Activated T-cell treated with anti-CD3 and anti-CD28 coated beads for 48 hours (primary cell): ENCODE measurements at regions not wholly inside any gene's neighbourhood (a gene's known extent, or its start where the extent isn't known, plus 50 kb on each side); places are given as distances from the start of the nearest gene placed in this dataset.
"Not testable (repeated sequence)": the region's sequence is repeated elsewhere in the genome, so short reads cannot be mapped to it uniquely, and the experiment has no call there.

ENCODE experiments used
- DNase-seq: peaks from one replicate; pipeline ENCODE4 v3.0.0-alpha.2; 2020; ENCODE audit warnings: low read depth

DNA sequence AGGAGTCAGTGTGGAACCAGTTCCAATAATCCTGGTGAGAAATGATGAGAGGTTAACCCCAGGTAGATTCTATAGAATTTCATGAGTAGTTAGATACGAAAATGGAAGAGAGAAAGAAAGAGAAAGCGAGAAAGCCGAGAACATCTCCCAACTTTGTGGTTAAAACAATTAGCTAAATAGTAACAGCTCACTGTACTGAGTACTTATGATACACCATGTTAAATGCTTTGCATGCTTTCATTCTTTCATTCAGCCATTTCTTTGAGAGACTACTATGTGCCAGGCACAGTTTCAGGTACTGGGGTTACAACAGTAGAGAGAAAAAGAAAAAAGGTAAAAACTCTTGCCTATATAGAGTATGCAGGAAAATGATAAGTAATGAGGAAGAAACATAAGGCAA is 109.7 kb upstream of the SYT6 start:
- no peak for DNase-seq

DNA sequence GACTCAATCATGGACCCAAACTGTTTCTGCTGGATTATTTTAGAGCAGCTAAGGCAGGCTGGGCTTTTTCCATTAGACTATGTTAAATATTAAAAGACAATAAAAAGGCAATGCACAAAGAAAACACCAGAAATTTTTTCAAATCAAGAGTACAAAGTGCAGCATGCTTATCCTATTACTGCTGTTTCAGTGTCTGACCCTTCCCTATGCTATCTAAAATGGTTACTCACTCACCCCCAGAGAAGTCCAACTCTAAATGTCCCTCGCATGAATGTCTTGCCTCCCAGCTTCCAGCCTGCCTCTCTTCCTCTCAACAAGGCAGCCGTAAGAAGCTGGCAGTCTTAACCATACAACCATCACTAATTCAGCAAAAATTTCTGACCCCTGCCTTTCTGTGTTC is 108.7 kb upstream of the SYT6 start:
- no peak for DNase-seq

DNA sequence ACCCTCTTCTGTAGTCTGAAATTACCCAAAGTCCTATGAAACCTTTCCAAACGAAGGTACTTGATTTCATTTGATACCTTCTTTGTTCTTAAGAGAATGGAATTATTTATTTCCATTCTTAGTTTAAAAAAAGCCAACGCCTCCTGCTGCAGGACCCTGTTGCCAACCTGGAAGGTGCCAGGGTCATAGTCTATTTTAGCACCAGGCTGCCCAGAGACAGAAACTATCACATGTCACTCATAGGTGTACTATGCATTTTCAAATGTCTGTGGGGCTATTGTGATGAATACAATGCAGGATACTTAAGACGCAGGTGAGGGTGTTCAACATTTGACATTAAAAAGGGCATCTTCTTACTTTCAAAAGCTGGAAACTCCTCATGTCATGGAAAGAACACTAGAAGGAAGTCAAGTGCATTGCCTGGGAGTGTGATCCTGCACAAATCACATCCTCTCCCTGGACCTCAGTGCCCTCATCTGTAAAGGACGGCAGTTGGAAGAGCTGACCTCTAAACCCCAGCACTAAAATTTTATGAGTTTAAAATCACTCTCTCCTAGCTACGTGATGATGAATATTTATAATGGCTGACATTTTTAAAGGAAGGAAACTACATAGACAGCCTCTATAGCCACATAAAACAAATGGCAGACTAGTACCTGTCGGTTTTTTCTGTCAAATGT is 107.3 kb upstream of the SYT6 start:
- no peak for DNase-seq

DNA sequence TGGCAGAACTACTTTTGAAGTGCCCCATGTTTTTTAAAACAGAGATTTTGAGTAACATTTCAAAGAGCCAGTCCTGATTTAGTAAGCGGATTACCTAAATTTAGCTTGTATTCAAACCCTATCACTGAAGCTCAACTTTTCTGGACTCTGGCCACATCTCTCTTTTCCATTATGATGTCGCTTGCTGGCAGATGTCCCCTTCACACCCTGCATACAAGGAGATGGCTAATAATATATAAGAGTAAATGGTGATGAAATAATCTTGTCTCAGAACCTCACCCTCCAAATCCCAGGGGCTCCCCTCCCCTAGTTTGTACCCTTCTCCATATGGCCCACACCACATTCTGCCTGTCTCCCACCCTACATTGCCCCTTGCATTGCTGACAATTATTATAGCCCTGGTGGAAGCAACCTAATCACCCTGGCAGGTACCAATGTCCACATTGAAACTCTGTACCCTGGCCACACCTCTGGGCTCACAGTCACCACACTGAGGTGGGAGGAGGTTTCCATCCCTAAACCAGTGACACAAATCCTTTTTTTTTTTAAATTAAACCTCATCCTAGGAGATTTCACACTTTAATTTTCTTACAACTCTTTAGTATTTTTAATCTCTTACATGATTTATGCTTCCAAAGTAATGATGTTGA is 106.0 kb upstream of the SYT6 start:
- no peak for DNase-seq

DNA sequence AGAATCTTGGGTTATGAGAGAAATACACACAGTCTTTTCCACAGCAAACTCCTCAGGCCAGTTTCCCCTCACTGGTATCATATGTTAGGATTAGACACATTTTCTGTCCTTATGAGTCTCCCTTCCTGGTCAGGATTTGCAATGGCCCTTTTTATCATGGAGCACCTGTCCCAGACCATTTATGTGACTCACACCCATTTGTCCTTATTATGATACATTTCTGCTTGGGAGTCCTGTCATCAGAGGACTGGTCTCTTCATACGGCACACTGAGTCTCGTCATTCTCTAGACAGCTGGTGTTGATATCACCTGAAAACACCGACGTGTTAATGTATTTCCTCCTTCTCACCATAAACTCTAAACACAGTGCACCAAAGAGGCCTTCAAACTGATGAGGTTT is 105.0 kb upstream of the SYT6 start:
- no peak for DNase-seq

DNA sequence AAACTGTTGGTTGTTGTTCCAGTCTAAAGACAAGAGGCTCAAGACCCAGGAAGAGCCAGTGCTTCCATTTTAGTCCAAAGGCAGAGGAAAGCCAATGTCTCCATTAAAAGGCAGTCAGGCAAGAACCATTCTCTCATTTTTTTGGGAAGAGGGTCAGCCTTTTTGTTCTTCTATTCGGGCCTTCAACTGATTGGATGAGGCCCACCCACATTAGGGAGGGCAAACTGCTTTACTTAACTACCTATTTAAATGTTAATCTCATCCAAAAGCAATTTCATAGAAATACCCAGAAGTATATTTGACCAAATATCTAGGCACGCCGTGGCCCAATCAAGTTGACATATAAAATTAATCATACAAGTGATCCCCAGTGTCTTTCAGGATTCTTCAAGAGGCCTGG is 104.4 kb upstream of the SYT6 start:
- DNase-seq = no peak

DNA sequence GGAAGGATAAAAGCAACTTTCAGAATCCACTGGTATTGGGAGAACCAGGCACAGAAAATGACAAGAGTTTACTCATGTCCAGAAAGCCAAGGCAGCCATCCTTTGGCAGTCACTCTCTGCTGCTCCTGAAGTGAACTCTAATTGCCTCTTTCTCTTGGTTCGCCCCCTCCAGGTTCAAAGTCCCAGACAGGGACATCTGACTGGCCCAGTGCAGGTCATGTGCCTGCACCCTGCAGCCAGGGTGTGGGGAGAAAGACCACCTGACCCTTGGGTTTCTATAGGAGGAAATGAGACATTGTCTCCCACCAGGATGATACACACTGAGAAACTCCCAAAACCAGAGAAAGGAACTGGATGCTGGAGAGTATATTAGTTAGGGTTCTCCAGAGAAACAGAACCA is 103.9 kb upstream of the SYT6 start:
- DNase-seq = no peak

DNA sequence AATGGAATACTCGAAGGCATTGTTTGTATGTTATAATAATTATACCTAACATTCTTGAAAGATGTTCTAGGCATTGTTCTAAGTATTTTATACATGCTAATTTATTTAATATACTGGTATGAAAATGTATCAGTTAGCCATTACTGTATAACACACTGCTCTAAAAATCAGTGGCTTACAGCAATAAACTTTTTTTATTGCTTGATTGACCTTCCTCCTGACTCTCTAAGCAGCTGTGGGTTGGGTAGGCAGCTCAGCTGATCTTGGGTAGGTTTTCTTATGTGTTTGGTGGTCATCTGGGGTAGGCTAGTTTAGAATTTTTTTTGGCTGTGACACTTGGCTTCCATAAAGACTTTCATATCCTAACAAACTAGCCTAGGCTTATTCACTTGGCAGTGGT is 100.2 kb upstream of the SYT6 start:
- no peak for DNase-seq

DNA sequence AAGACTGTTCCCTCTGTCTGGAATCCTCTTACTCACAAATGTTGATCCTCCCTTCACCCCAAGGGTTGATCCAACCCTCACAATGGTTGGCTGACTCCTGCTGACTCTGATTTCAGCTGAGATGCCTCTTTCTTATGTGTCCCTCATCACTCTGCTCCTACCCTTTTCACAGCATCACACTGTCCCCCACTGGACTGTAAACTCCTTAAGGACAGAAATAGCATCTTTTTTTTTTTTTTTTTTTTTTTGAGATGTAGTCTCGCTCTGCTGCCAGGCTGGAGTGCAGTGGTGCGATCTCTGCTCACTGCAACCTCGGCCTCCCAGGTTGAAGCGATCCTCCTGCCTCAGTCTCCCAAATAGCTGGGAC is 97.9 kb upstream of the SYT6 start:
- DNase-seq = no peak

DNA sequence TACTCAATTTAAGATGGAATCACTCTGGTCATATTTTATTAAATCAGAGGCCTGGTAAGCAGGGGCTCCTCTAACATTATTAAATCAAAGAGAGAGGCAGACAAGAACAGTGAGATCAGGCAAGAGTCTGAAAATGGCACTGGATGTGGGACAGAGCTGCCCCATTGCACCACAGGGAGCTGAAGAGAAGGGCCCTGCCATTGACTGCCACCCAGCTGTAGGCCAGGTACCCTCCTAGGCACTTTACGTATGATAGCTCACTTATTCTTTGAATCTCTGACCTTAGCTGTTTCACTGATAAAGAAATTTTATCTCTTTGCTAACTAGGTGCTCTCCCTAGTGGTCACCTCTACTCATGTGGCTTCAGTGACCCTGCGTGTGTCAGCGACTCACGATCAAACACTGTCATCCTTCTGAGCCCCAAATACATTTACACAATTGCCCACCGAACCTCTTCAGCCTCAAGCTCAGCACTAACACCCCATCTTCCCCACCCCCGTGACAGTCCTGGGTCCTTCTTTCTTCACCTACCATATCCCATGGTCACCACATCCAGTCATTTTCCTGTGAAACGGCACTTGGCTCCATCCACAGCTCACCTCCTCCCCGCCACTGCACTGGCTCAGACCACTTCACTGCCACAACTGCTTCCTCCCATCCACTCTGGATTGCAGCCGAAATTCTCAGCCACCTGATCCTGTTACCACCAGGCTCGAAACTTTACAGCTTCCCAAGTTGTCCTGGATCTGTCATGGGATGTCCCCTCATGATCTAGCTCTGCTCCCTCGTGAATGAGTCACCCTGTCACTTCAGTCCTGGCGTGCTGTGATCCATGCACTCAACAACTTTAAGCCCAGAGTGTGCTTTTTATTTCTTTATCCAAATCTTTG is 97.3 kb upstream of the SYT6 start:
- DNase-seq = no peak

DNA sequence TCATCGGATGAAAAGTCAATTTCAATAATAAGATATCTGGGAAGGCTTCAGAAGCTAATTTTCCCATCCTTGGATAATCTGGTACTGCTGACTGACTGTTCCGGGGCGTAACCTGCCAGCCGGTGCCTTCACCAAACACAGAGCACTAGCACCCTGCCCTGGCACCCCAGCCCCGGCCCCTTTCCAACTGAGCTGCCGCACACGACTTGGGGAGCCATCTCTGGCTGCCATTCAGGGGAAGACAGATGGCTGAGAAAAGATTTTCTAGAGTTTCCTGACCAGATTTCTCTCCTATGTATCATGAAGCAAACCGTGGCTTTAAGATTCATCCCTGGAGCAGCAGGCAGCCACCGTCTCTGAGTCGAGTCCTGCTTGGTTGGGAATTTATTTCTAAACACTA is 96.0 kb upstream of the SYT6 start:
- no peak for DNase-seq

DNA sequence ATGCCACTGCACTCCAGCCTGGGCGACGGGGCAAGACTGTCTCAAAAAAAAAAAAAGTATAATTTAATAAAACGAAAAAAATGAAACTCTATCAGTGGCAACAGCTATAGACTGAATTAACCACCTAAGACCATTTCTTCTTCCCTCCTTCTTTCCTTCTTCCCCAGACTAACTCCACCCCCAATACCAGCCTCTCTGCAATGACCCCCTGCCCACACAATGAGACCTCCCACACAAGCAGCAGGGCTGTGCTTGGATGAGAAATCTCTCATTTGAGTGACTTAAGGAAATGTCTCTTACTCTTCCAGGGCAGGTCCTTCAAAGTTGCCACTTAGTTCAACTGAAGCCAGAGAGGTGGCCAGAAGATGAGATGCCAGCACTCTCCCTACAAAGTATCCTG is 94.5 kb upstream of the SYT6 start:
- no peak for DNase-seq

DNA sequence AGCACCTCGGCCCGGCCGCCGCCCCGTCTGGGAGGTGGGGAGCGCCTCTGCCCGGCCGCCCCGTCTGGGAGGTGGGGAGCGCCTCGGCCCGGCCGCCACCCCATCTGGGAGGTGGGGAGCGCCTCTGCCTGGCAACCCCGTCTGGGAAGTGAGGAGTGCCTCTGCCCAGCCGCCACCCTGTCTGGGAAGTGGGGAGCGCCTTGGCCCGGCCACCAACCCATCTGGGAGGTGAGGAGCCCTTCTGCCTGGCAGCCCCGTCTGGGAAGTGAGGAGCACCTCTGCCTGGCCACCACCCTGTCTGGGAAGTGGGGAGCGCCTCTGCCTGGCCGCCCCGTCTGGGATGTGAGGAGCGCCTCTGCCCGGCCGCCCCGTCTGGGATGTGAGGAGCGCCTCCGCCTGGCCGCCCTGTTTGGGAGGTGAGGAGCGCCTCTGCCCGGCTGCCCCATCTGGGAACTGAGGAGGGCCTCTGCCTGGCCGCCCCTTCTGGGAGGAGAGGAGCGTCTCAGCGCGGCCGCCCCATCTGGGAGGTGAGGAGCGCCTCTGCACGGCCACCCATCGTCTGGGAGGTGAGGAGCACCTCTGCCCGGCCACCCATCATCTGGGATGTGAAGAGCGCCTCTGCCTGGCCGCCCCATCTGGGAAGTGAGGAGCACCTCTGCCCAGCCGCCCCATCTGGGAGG is 89.0 kb upstream of the SYT6 start:
- not testable (repeated sequence) for DNase-seq

DNA sequence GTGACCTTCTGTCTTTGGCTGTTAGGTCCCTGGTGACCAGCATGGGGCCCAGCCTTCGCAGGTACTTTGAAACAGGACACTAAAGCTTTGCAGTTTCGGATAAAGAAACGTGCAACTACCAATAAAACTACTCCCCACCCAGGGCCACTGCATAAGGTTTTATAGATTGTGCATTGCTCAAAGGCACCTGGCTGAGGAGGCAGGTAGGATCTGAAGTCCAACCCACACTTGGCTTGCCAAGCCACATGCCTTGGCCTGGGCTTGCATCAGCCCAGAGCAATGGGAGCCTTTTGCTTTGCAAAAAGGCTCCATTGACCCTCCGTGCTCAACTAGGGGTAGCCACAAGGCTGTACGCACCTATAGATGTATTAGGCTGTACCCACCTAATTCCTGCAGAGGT is 84.4 kb upstream of the SYT6 start:
- DNase-seq = no peak

DNA sequence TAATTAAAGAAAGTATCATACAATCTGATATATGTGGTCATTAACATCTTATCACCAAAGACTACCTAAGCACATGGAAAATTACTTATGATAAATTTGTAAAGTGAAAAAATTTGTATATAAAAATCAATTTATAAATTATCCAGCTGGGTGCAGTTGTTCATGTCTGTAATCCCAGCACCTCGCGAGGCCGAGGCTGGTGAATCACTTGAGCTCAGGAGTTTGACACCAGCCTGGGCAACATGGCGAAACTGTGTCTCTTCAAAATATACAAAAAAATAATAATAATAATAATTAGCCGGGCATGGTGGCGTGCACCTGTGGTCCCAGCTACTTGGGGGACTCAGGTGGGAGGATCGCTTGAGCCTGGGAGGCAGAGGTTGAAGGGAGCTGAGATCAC is 82.8 kb upstream of the SYT6 start:
- DNase-seq = no peak

DNA sequence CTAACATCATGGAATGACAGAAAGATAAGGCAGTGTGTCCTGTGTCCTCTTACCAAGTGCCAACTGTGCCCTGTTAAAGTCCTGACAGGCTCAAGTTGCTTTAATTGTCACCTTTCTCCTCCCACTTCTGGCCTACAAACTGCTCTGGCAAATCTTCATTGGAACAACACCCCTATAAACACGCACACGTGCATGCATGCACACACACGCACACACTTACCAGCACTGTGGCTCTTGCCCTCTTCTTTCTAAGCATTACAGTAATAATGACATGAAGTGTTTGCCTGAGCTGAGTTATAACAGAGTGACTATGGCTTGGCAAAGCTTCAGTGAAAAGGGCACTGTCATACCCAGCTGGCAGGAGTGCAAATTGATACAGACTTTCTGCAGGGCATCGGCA is 82.3 kb upstream of the SYT6 start:
- DNase-seq = no peak

DNA sequence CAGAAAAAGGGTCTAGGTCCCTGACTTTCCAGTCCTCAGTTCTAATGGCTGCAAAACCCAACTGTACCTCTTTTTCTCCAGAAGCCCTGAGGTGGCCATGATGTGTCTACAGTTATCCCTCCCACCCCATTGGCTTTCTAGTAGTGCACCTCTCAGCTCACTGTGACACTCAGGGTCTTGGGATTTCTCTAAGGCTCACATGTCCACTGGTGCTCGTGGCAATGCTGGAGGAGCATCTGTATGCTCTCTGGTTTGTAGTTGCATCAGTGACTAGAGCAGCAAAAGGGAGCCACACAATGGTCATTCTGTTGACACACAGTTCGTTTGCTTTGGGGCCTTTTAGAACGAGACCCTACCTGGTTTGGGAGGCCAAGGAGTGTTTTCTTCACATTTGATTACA is 81.6 kb upstream of the SYT6 start:
- no peak for DNase-seq

DNA sequence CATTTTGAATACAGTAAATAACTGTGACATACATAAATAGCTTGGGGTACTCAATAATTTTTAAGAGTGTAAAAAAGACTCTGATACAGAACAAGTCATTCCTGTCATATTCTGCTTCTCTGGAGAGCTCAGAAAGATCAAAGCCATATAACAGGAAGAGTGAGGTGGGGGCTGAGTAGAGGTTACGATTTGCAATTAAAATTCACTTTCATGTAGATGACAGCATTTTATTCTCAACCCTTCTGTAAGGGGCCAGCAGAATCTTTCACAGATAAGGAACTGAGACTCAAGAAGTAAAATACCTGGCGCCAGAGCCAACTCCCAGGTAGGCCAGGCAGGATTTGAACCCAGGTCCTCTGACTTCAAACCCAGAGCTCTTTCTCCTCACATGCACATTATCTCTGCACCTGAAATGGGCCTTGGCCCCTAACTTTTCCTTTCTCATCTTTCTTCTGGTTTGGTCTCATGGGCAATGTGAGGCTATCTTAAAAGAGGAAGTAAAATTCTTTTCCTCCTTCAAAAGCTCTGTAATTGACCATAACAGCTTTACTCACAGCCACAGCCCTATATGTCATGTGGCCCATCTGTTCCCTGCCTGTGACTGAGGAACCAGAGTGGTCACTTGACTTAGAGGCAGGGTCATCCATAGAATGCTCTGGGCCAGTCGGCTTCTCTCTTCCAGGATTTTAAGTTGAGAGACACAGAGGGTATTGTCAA is 80.9 kb upstream of the SYT6 start:
- DNase-seq = no peak

DNA sequence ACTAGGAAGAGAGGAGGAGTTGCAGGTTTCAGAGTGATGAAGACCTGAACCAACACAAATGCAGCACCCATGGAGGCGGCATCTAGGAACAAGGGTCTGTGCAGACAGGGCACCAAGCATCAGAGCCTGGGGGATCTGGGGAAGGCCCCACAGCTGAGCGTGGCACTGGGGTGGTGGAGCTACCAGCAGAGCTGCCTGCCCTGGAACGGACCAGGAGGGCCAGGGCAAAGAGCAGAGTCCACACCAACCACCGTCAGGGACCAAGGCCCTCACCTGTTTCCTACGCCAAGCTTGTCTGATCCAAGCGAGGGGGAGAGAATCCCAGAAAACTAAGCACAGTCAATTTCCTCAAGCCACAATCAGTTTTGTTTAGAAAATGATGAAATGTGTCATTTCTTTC is 79.0 kb upstream of the SYT6 start:
- no peak for DNase-seq

DNA sequence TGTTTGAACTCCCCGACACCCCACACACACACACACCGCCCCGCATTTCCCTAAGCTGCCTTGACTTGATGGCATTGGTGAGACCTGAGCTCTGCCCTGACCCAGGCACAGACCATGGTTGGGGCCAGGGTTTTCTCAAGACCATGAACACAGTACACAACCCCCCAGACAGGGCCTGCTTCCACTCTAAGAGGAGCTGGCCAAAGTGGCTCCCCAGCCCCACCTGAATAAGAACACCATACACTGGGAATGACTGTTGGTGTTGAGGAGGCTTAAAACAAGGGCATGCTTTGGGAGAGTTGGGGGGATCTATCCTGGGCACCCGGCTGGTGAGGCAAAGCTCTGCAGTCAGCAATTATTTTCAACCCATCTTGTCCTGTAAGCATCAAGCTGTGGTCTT is 77.6 kb upstream of the SYT6 start:
- no peak for DNase-seq

DNA sequence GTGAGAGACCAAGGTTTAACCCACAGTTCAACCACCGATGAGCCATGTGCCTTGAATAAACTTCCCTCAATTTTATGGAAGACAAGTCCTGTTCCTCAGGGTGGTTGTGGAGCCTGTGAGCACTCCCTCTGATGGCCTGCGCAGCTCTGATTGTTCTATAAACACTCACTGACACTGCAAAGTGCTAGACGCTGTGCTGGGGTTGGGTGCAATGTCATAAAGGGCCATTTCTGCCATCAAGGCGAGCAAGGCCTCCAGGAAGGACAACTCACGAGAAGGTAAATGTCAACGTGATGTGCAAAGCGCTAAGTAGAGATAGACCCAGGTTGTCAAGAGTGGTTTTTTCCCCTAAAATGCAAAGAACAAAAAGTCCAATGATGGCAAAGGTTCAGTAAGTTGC is 75.7 kb upstream of the SYT6 start:
- DNase-seq = no peak

DNA sequence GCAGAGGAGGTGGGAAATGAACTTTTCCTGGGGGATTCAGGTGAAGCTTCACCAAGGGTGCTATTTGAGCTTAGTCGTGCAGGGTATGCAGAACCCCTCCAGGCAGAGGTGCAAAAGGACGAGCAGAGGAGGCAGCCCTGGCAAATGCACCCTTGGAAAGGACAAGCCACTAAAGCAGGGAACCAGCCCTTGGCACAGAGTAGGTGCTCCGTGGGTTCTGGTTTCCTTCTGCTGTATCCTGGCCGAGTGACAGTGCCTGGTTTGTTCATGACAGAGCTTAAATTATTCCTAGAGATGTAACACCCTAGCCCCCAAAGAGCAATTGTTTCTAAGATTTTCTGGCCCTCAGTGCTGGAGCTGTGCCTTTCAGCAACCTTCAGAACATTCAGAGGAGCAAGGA is 73.4 kb upstream of the SYT6 start:
- no peak for DNase-seq
